Erythroblast (primary cell): ENCODE measurements at regions not wholly inside any gene's neighbourhood (a gene's known extent, or its start where the extent isn't known, plus 50 kb on each side); places are given as distances from the start of the nearest gene placed in this dataset.
"Not testable (repeated sequence)": the region's sequence is repeated elsewhere in the genome, so short reads cannot be mapped to it uniquely, and the experiment has no call there.

ENCODE experiments used
- GATA1 ChIP-seq: IDR thresholded peaks from 2 replicates; pipeline ENCODE4 v1.6.1; 2011; ENCODE audit warnings: low read depth, mild to moderate bottlenecking, control low read depth, low read length, moderate library complexity
- POLR2A ChIP-seq: IDR thresholded peaks from 2 replicates; pipeline ENCODE4 v1.6.1; 2011; ENCODE audit warnings: mild to moderate bottlenecking, low read length

- TF ChIP-seq POLR2A, GATA1: not testable (repeated sequence)
These were observed 90.5 kb upstream of the TACR3 start for GRCh38 chr4:103810308-103810707.
